ENCODE measurements at regions not wholly inside any gene's neighbourhood (a gene's known extent, or its start where the extent isn't known, plus 50 kb on each side); places are given as distances from the start of the nearest gene placed in this dataset.

GRCh38 chr11:122398851-122399250, 256.7 kb upstream of the UBASH3B start:
- H3K36me3 Mint-ChIP-seq: no peaks in the 10 kb centered on the region
- no peaks in the 10 kb centered on the region for H3K79me2 ChIP-seq (ENCODE audit: low read depth)
- H3K27ac ChIP-seq: no peak overlapping the region
- H3K4me3 ChIP-seq: no peak overlapping the region
- H3K27me3 ChIP-seq: no peaks in the 10 kb centered on the region
- DNase-seq (ENCODE audit: low spot score): no peak
- no peak overlapping the region for H3K4me2 ChIP-seq
- H3F3A ChIP-seq (ENCODE audit: low read depth): no peaks in the 10 kb centered on the region
- no peaks in the 10 kb centered on the region for H3K36me3 ChIP-seq
- H3K9me3 ChIP-seq (ENCODE audit: low read depth): no peaks in the 10 kb centered on the region
- H3K4me1 Mint-ChIP-seq: peaks cover 22% of the 10 kb centered on the region
- no peak overlapping the region for H3K4me3 Mint-ChIP-seq
- peaks cover 7% of the 10 kb centered on the region for H3K9me3 Mint-ChIP-seq
- TF ChIP-seq EZH2 (IDR thresholded peaks at IDR 0.05) (no peak), EZH2phosphoT487 (IDR thresholded peaks at IDR 0.05) (no peak)
- TF ChIP-seq, protein P1, sequence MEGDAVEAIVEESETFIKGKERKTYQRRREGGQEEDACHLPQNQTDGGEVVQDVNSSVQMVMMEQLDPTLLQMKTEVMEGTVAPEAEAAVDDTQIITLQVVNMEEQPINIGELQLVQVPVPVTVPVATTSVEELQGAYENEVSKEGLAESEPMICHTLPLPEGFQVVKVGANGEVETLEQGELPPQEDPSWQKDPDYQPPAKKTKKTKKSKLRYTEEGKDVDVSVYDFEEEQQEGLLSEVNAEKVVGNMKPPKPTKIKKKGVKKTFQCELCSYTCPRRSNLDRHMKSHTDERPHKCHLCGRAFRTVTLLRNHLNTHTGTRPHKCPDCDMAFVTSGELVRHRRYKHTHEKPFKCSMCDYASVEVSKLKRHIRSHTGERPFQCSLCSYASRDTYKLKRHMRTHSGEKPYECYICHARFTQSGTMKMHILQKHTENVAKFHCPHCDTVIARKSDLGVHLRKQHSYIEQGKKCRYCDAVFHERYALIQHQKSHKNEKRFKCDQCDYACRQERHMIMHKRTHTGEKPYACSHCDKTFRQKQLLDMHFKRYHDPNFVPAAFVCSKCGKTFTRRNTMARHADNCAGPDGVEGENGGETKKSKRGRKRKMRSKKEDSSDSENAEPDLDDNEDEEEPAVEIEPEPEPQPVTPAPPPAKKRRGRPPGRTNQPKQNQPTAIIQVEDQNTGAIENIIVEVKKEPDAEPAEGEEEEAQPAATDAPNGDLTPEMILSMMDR (IDR thresholded peaks at IDR 0.05): no peak
- H3K4me1 ChIP-seq: peaks cover 12% of the 10 kb centered on the region
- H2AFZ ChIP-seq (replicated peaks): no peak overlapping the region
- no peak overlapping the region for H3K27ac Mint-ChIP-seq
- no peaks in the 10 kb centered on the region for H4K20me1 ChIP-seq (ENCODE audit: low read depth)
- H3K9ac ChIP-seq: no peak overlapping the region
- no peaks in the 10 kb centered on the region for H3K27me3 Mint-ChIP-seq (ENCODE audit: insufficient read depth, low read depth)

DNA sequence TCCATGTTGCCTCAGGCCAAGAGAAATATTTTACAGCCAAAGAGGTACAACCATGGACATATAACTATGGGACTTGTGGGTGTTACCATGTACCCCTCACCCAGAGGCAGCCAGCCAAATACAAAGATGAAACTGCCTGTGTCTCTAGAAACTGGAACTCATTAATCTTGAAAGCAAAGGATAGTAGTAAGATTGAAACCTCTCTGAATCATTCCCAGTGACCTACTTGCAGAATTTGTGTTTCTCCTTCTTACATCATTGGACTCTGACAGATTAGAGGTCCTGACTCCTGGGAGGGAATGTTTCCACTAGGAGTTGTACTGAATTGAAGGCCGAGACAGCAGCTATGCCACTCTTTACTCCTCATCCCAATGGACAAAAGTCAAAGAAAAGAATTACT, 257.4 kb upstream of the UBASH3B start:
- no peak overlapping the region for H3K27ac Mint-ChIP-seq
- H3K9me3 ChIP-seq (ENCODE audit: low read depth): no peaks in the 10 kb centered on the region
- peaks cover 9% of the 10 kb centered on the region for H3K9me3 Mint-ChIP-seq
- H4K20me1 ChIP-seq (ENCODE audit: low read depth): no peaks in the 10 kb centered on the region
- H3K4me2 ChIP-seq: no peak overlapping the region
- H3K27ac ChIP-seq: no peak overlapping the region
- H3K4me1 Mint-ChIP-seq: peaks cover 26% of the 10 kb centered on the region
- H2AFZ ChIP-seq (replicated peaks): no peak overlapping the region
- H3K79me2 ChIP-seq (ENCODE audit: low read depth): no peaks in the 10 kb centered on the region
- no peaks in the 10 kb centered on the region for H3K27me3 ChIP-seq
- no peak overlapping the region for H3K9ac ChIP-seq
- no peak overlapping the region for H3K4me3 ChIP-seq
- no peak for TF ChIP-seq EZH2 (IDR thresholded peaks at IDR 0.05)
- TF ChIP-seq EZH2phosphoT487 (IDR thresholded peaks at IDR 0.05): no peak
- TF ChIP-seq, protein P1 (IDR thresholded peaks at IDR 0.05): no peak
- H3K36me3 Mint-ChIP-seq: no peaks in the 10 kb centered on the region
- peaks cover 12% of the 10 kb centered on the region for H3K4me1 ChIP-seq
- H3K27me3 Mint-ChIP-seq (ENCODE audit: insufficient read depth, low read depth): no peaks in the 10 kb centered on the region
- no peak for DNase-seq (ENCODE audit: low spot score)
- H3K36me3 ChIP-seq: no peaks in the 10 kb centered on the region
- no peaks in the 10 kb centered on the region for H3F3A ChIP-seq (ENCODE audit: low read depth)
- no peak overlapping the region for H3K4me3 Mint-ChIP-seq

GRCh38 chr11:122395282-122395681, 260.2 kb upstream of the UBASH3B start:
- no peak overlapping the region for H3K4me2 ChIP-seq

More at GRCh38 chr11:122395282-122395681, 260.2 kb upstream of the UBASH3B start:
- peaks cover 12% of the 10 kb centered on the region for H3K9me3 Mint-ChIP-seq
- H3K9me3 ChIP-seq (ENCODE audit: low read depth): no peaks in the 10 kb centered on the region
- no peak for TF ChIP-seq EZH2 (IDR thresholded peaks at IDR 0.05)
- TF ChIP-seq, protein P1 (IDR thresholded peaks at IDR 0.05): no peak
- no peak for TF ChIP-seq EZH2phosphoT487 (IDR thresholded peaks at IDR 0.05)
- DNase-seq (ENCODE audit: low spot score): no peak
- no peak overlapping the region for H2AFZ ChIP-seq (replicated peaks)
- H3K27ac ChIP-seq: no peak overlapping the region
- H3K27ac Mint-ChIP-seq: no peak overlapping the region
- peaks cover 15% of the 10 kb centered on the region for H3K4me1 Mint-ChIP-seq
- H3K79me2 ChIP-seq (ENCODE audit: low read depth): no peaks in the 10 kb centered on the region
- no peaks in the 10 kb centered on the region for H3K36me3 Mint-ChIP-seq
- peaks cover 7% of the 10 kb centered on the region for H3K4me1 ChIP-seq
- H3K36me3 ChIP-seq: no peaks in the 10 kb centered on the region
- H4K20me1 ChIP-seq (ENCODE audit: low read depth): no peaks in the 10 kb centered on the region
- H3K27me3 ChIP-seq: no peaks in the 10 kb centered on the region
- H3K4me3 Mint-ChIP-seq: no peak overlapping the region
- H3K27me3 Mint-ChIP-seq (ENCODE audit: insufficient read depth, low read depth): no peaks in the 10 kb centered on the region
- no peak overlapping the region for H3K9ac ChIP-seq
- no peak overlapping the region for H3K4me3 ChIP-seq
- no peaks in the 10 kb centered on the region for H3F3A ChIP-seq (ENCODE audit: low read depth)
